ENCODE measurements at regions not wholly inside any gene's neighbourhood (a gene's known extent, or its start where the extent isn't known, plus 50 kb on each side); places are given as distances from the start of the nearest gene placed in this dataset.
"Not testable (repeated sequence)": the region's sequence is repeated elsewhere in the genome, so short reads cannot be mapped to it uniquely, and the experiment has no call there.

- ATAC-seq (no peak), DNase-seq (ENCODE audit: low spot score) (no peak)
Measured at GRCh38 chrX:34406580-34406979, 250.5 kb downstream of the TMEM47 start.

- ATAC-seq, result peak; percentile 95
- DNase-seq (ENCODE audit: low spot score), result peak; percentile 78
Measured at GRCh38 chrX:34404386-34405070, 252.6 kb downstream of the TMEM47 start.

- no peak for ATAC-seq
- DNase-seq (ENCODE audit: low spot score), result no peak
Measured at GRCh38 chrX:34401411-34401810, 255.7 kb downstream of the TMEM47 start.

GRCh38 chrX:34382416-34382815 lies 250.3 kb upstream of the FAM47A start:
- ATAC-seq (no peak), DNase-seq (ENCODE audit: low spot score) (no peak)

GRCh38 chrX:34381241-34381640 lies 249.1 kb upstream of the FAM47A start:
- no peak for DNase-seq (ENCODE audit: low spot score)
- no peak for ATAC-seq

GRCh38 chrX:34379891-34380290 lies 247.8 kb upstream of the FAM47A start:
- ATAC-seq (no peak), DNase-seq (ENCODE audit: low spot score) (no peak)

- DNase-seq (ENCODE audit: low spot score) (no peak), ATAC-seq (no peak)
Measured at GRCh38 chrX:34377645-34378044, 245.5 kb upstream of the FAM47A start.

- no peak for ATAC-seq
- DNase-seq (ENCODE audit: low spot score), result no peak
Measured at GRCh38 chrX:34371754-34372153, 239.6 kb upstream of the FAM47A start.

GRCh38 chrX:34365471-34365870 lies 233.4 kb upstream of the FAM47A start:
- ATAC-seq (peak; percentile 81), DNase-seq (ENCODE audit: low spot score) (no peak)

GRCh38 chrX:34350561-34351335 lies 218.6 kb upstream of the FAM47A start:
- ATAC-seq (no peak), DNase-seq (ENCODE audit: low spot score) (no peak)

- DNase-seq (ENCODE audit: low spot score) (peak; percentile 51), ATAC-seq (peak; percentile 76)
Measured at GRCh38 chrX:34343001-34343400, 210.9 kb upstream of the FAM47A start.

- ATAC-seq (peak; percentile 87), DNase-seq (ENCODE audit: low spot score) (no peak)
Measured at GRCh38 chrX:34341814-34342213, 209.7 kb upstream of the FAM47A start.

- ATAC-seq, result peak; percentile 73
Measured at GRCh38 chrX:34341258-34341657, 209.1 kb upstream of the FAM47A start.

GRCh38 chrX:34338046-34338445 lies 205.9 kb upstream of the FAM47A start:
- DNase-seq (ENCODE audit: low spot score), result no peak

More at GRCh38 chrX:34341258-34341657, 209.1 kb upstream of the FAM47A start:
- DNase-seq (ENCODE audit: low spot score), result no peak

GRCh38 chrX:34335376-34335775 lies 203.3 kb upstream of the FAM47A start:
- not testable (repeated sequence) for DNase-seq (ENCODE audit: low spot score)
- ATAC-seq, result peak; percentile 68

More at GRCh38 chrX:34338046-34338445, 205.9 kb upstream of the FAM47A start:
- no peak for ATAC-seq

GRCh38 chrX:34332334-34332733 lies 200.2 kb upstream of the FAM47A start:
- ATAC-seq (peak; percentile 81), DNase-seq (ENCODE audit: low spot score) (no peak)

- DNase-seq (ENCODE audit: low spot score) (no peak), ATAC-seq (no peak)
Measured at GRCh38 chrX:34325460-34325859, 193.3 kb upstream of the FAM47A start.

GRCh38 chrX:34320424-34320823 lies 188.3 kb upstream of the FAM47A start:
- ATAC-seq, result not testable (repeated sequence)

GRCh38 chrX:34300871-34301270 lies 168.8 kb upstream of the FAM47A start:
- DNase-seq (ENCODE audit: low spot score) (no peak), ATAC-seq (peak; percentile 52)

More at GRCh38 chrX:34320424-34320823, 188.3 kb upstream of the FAM47A start:
- DNase-seq (ENCODE audit: low spot score), result not testable (repeated sequence)

- ATAC-seq, result no peak
- no peak for DNase-seq (ENCODE audit: low spot score)
Measured at GRCh38 chrX:34299451-34299967, 167.4 kb upstream of the FAM47A start.

GRCh38 chrX:34294665-34295064 lies 162.6 kb upstream of the FAM47A start:
- ATAC-seq (no peak), DNase-seq (ENCODE audit: low spot score) (no peak)

GRCh38 chrX:34288782-34289181 lies 156.7 kb upstream of the FAM47A start:
- DNase-seq (ENCODE audit: low spot score) (no peak), ATAC-seq (no peak)
